Muscle of leg (tissue), 3 donors: ENCODE measurements at regions not wholly inside any gene's neighbourhood (a gene's known extent, or its start where the extent isn't known, plus 50 kb on each side); places are given as distances from the start of the nearest gene placed in this dataset.

Source experiments
- DNase-seq: peaks from one replicate; pipeline ENCODE4 v3.0.0; 2013
- H3K27ac ChIP-seq: one replicate; pipeline ENCODE4 v1.5.1; 2013; ENCODE audit warnings: mild to moderate bottlenecking, low read length, control low read depth
- H3K27me3 ChIP-seq: one replicate; pipeline ENCODE4 v1.6.1; 2013; ENCODE audit warnings: low read length; ENCODE audit not compliant: control insufficient read depth, insufficient read depth
- H3K36me3 ChIP-seq: one replicate; pipeline ENCODE4 v1.6.1; 2013; ENCODE audit warnings: low read length; ENCODE audit not compliant: control insufficient read depth, insufficient read depth
- H3K4me1 ChIP-seq: one replicate; pipeline ENCODE4 v1.6.1; 2013; ENCODE audit warnings: low read length; ENCODE audit not compliant: control insufficient read depth, insufficient read depth
- H3K4me3 ChIP-seq: one replicate; pipeline ENCODE4 v1.5.1; 2013; ENCODE audit warnings: low read length, control low read depth
- H3K9me3 ChIP-seq: replicated peaks from 2 replicates; pipeline ENCODE4 v1.6.1; 2013; ENCODE audit warnings: low read depth, low read length; ENCODE audit not compliant: control insufficient read depth
- WGBS: methylation state at CpG from one replicate; pipeline ENCODE4 v1.1.5; 2013; ENCODE audit warnings: missing lambda C conversion rate; ENCODE audit not compliant: insufficient coverage; 5-methylcytosine and 5-hydroxymethylcytosine counted together

DNA sequence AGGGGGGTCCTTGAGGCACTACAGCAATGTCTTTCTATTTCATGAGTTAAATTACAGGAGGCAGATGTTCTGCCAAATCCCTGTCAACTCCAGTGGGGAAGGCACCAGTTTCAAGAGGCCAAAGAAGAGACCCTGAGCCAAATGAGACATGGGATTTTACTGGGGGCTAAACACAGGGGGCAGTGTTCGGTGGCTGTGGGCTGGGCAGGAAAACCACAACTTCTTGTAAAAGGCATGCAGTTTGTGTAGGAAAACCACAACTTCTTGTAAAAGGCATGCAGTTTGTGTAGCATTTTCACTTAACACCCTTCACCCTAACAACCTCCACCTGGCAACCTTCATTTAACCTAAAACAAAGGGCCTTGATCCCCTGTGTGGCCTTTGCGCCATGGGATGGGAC lies 61.0 kb downstream of the POLR2M start:
- Histone ChIP-seq H3K9me3 (no peaks in the 10 kb centered on the region), H3K27ac (no peak overlapping the region), H3K4me3 (no peak overlapping the region), H3K27me3 (no peaks in the 10 kb centered on the region), H3K36me3 (no peaks in the 10 kb centered on the region), H3K4me1 (peaks cover 9% of the 10 kb centered on the region)
- no CpG with 5 or more reads among the region's 2 CpGs for WGBS
- DNase-seq, result no peak

DNA sequence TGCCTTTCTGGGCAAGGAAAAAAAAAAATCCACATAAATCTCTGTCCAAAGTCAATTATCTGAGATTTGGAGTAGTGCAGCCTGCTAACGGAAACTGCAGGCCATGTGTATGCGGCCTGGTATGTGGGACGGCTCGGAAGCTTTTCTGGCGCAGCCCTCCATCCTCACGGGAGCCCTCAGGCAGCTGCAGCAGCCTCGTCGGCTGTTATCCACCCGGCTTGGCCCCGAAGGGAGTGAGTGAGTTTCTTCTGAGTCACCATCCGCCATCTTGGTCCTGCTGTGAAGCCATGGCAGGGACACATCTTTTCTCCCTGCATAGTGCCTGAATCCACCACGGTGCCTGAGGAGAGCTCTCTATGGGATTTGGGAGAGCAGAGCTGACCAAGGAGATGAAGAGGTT lies 62.8 kb downstream of the POLR2M start:
- H3K27ac ChIP-seq, result peak overlapping the region; percentile 42
- H3K9me3 ChIP-seq, result no peaks in the 10 kb centered on the region
- peak; percentile 95 for DNase-seq
- no peak overlapping the region for H3K4me3 ChIP-seq
- H3K27me3 ChIP-seq, result no peaks in the 10 kb centered on the region
- no peaks in the 10 kb centered on the region for H3K36me3 ChIP-seq
- peaks cover 9% of the 10 kb centered on the region for H3K4me1 ChIP-seq
- 46% methylated on average over 10 of the region's 12 CpGs for WGBS

DNA sequence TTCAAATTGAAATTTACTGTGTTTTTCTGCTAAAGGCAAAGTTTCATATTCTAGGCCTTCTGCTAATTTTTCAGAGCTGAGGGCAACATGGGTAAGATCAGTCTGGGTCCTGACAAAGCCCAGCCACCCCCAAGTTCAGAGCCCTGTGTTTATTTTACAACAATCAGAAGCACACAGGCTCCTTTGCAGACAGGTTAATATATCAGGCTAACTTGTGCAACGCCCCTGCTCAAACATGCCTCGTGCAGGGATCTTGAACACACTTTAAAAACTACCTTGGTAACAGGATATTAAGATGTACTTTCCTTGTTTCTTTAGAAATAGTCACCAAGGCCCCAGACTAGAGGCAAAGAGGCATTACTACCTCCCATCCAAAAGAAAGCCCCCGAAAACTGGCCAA lies 64.0 kb downstream of the POLR2M start:
- Histone ChIP-seq H3K4me3 (no peak overlapping the region), H3K9me3 (no peaks in the 10 kb centered on the region), H3K36me3 (no peaks in the 10 kb centered on the region), H3K27me3 (no peaks in the 10 kb centered on the region), H3K27ac (no peak overlapping the region), H3K4me1 (peaks cover 9% of the 10 kb centered on the region)
- WGBS, result 83% methylated on average over 1 of the region's 3 CpGs
- DNase-seq, result no peak

DNA sequence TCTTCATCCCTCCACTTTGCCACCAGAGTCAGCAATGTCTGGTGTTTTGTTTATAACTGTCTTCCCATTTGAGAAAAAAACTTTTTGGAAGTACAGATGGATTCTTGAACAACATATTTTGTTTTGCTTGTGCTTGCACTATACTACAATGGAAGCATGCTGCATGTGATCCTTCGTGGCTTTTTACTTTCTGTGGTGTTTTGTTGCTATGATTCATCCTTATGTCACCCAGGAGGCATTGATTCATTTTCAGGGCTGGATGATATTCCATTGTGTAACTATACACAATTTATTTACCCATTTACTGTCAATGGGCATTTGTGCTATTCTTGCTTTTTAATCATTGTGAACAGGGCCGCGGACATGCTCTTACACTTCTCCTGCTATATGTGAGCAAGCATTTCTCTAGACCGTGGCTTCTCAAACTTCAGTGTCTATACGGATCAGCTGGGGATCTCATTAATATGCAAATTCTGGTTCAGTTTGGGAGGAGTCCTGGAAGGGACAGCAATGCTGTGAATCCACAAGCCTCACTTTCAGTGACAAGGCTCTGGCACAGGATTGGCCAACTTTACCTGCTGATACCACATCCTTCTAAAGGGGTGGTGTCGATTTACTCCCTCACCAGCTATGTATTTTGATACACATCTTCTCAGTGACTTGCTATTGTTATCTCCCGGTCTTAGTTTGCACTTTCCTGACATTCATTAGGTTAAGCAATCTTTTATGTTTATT lies 65.9 kb downstream of the POLR2M start:
- peaks cover 9% of the 10 kb centered on the region for H3K4me1 ChIP-seq
- H3K27ac ChIP-seq, result no peak overlapping the region
- WGBS, result 92% methylated on average over 2 of the region's 7 CpGs
- no peak overlapping the region for H3K4me3 ChIP-seq
- H3K27me3 ChIP-seq, result no peaks in the 10 kb centered on the region
- no peaks in the 10 kb centered on the region for H3K36me3 ChIP-seq
- H3K9me3 ChIP-seq, result no peaks in the 10 kb centered on the region
- no peak for DNase-seq

DNA sequence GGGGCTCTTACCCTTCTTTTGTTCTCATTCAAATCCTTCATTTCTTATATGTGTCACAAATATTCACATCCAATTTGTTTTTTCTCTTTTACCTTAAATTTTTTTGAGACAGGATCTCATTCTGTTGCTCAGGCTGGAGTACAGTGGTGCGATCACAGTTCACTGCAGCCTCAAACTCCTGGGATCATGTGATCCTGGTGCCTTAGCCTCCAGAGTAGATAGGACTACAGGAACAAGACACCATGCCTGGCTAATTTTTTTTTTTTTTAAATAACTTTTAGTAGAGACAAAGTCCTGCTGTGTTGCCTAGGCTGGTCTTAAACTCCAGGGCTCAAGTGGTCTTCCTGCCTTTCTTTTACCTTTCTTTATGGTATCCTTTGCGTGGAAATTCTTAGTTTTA lies 66.5 kb downstream of the POLR2M start:
- no peaks in the 10 kb centered on the region for H3K36me3 ChIP-seq
- H3K27me3 ChIP-seq, result no peaks in the 10 kb centered on the region
- H3K4me1 ChIP-seq, result peaks cover 9% of the 10 kb centered on the region
- no peaks in the 10 kb centered on the region for H3K9me3 ChIP-seq
- no peak overlapping the region for H3K4me3 ChIP-seq
- 100% methylated on average over 1 of the region's 2 CpGs for WGBS
- H3K27ac ChIP-seq, result no peak overlapping the region
- DNase-seq, result no peak

DNA sequence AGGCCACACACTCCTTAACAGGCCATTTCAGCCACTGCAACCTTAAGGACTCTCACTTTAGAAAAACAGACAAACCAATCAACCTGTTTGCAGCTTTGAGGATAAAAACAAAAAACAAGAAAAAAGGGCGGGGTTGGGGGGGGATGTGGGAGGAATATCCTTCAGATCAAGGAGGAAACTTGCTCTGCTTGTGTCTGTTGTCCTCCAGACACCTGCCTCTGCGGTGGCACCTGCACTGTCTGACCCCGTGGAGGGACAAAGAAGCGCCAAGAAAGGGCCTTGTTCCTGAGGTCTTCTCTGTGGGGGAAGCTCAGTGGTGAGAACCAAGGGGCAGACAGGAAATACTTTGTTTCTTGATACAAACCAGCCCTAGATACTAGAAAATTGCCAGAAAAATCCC lies 70.5 kb downstream of the POLR2M start:
- Histone ChIP-seq H3K27ac (no peak overlapping the region), H3K27me3 (no peaks in the 10 kb centered on the region), H3K9me3 (no peaks in the 10 kb centered on the region), H3K4me3 (no peak overlapping the region), H3K36me3 (no peaks in the 10 kb centered on the region), H3K4me1 (peaks cover 3% of the 10 kb centered on the region)
- WGBS, result 78% methylated on average over 2 of the region's 4 CpGs
- DNase-seq, result no peak

DNA sequence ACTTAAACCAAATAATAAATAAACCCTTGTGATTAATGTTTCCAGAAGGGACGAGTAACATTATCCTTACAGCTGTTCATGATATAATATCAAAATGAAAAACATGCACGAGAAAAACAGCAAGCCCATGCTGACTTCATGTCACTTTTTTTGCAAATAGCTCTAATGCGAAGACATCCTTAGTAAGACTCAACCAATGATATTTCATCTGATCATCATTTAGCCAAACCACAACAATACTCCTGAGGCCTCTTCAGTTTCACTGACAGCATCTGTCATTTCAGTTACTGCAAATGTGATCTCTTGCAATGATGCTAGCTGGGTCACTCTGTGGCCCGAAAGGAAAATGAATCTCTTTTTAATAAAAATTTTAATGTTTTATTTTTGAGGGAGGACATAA lies 74.0 kb downstream of the POLR2M start:
- Histone ChIP-seq H3K27ac (no peak overlapping the region), H3K36me3 (no peaks in the 10 kb centered on the region), H3K27me3 (no peaks in the 10 kb centered on the region), H3K4me3 (no peak overlapping the region), H3K4me1 (peaks cover 13% of the 10 kb centered on the region), H3K9me3 (no peaks in the 10 kb centered on the region)
- DNase-seq, result peak; percentile 80
- WGBS, result 10% methylated on average over 2 of the region's 4 CpGs

DNA sequence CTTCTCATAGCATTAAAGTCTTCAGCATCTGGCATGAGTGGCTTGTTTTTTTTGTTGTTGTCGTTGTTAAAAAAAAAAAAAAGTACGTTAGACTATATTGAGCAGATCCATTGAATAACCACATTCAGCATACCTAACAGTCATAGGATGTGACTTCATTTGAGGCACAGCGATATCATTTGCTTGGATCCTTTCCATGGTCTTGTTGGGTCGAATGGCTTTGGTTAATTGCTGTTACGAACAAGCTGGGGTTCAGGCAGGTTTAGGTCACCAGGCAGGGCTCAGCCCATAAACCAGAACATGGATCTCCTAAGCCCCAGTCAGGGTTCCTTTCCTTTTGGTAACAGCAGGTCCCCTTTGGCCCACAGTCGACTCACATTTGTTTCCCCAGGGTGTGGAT lies 76.2 kb downstream of the POLR2M start:
- DNase-seq, result no peak
- H3K27me3 ChIP-seq, result no peaks in the 10 kb centered on the region
- no peaks in the 10 kb centered on the region for H3K36me3 ChIP-seq
- H3K4me1 ChIP-seq, result peaks cover 13% of the 10 kb centered on the region
- H3K27ac ChIP-seq, result no peak overlapping the region
- 70% methylated on average over 2 of the region's 6 CpGs for WGBS
- no peaks in the 10 kb centered on the region for H3K9me3 ChIP-seq
- H3K4me3 ChIP-seq, result no peak overlapping the region

DNA sequence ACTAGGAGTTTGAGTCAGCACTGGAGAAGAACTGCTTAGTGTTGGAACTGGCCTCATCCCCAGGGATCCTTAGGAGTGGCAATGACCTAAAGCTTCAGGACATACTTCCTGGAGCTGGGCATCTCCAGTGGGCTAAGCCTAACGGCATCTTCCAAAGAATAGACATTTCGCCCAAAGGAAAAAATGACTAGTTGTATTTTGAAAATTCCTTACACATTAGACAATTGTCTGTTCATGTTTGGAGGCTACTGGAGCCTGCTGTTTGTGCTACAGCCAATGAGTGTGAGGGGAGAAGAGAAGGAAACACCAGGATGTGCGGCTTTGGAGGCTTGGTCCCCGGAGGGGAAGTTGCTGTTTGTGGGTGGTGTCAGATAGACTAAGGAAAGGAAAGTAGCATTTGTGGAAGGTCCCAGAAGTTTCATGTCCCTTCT lies 77.6 kb downstream of the POLR2M start:
- DNase-seq, result peak; percentile 94
- Histone ChIP-seq H3K9me3 (no peaks in the 10 kb centered on the region), H3K27me3 (no peaks in the 10 kb centered on the region), H3K4me3 (no peak overlapping the region), H3K36me3 (no peaks in the 10 kb centered on the region), H3K27ac (peak overlapping the region; percentile 89), H3K4me1 (peaks cover 21% of the 10 kb centered on the region)
- no CpG with 5 or more reads among the region's 4 CpGs for WGBS

DNA sequence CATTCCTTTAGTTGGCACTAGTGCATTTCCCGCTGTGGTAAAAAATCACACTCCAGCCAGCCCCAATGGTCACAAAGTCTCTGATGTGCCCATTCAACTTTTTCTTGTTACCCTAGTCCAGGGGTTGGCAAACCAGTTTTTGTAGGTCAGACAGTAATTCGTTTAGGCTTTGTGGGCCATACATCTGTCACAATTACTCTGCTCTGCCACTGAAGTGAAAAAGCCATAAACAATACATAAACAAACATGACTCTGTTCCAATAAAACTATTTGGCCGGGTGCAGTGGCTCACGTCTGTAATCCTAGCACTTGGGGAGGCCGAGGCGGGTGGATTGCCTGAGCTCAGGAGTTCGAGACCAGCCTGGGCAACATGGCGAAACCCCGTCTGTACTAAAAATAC lies 78.5 kb downstream of the POLR2M start:
- H3K27ac ChIP-seq, result no peak overlapping the region
- 76% methylated on average over 6 of the region's 9 CpGs for WGBS
- H3K9me3 ChIP-seq, result no peaks in the 10 kb centered on the region
- DNase-seq, result no peak
- no peaks in the 10 kb centered on the region for H3K36me3 ChIP-seq
- no peaks in the 10 kb centered on the region for H3K27me3 ChIP-seq
- no peak overlapping the region for H3K4me3 ChIP-seq
- peaks cover 25% of the 10 kb centered on the region for H3K4me1 ChIP-seq

DNA sequence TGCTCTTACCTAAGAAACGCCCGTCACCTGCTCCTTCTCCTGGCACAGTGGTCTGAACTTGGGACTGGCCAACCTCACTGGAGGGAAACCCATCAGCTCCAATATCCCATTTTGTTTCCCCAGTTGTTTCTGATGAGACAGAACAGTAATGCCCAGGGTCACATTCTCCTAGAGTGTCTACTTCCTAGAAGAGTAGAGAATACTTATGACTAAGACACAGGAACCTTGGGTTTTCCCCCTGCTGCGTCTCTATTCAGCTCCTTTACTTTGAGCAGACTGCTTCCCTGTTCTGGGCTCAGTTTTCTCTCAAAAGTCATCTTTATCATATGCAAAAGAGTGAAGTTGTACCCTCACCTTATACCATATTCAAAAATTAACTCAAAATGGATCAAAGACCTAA lies 79.4 kb downstream of the POLR2M start:
- Histone ChIP-seq H3K27ac (no peak overlapping the region), H3K4me1 (peaks cover 24% of the 10 kb centered on the region), H3K36me3 (no peaks in the 10 kb centered on the region), H3K27me3 (no peaks in the 10 kb centered on the region), H3K4me3 (no peak overlapping the region), H3K9me3 (no peaks in the 10 kb centered on the region)
- no peak for DNase-seq
- WGBS, result 93% methylated on average over 3 of the region's 3 CpGs
